Loucy (cell line): ENCODE measurements at regions not wholly inside any gene's neighbourhood (a gene's known extent, or its start where the extent isn't known, plus 50 kb on each side); places are given as distances from the start of the nearest gene placed in this dataset.

Experiments used
- H2AFZ ChIP-seq: fragments of 200-600 bp; sonication (generic); 2 replicates; pipeline ENCODE4 v1.6.0; 2016; ENCODE audit warnings: antibody characterized with exemption, mild to moderate bottlenecking, low read length, moderate library complexity
- H3F3A ChIP-seq: fragments of 200-600 bp; 2 replicates; pipeline ENCODE4 v1.6.0; 2016; ENCODE audit warnings: antibody characterized with exemption, low read depth, mild to moderate bottlenecking
- H3K27me3 ChIP-seq: fragments of 200-600 bp; sonication (generic); 2 replicates; pipeline ENCODE4 v1.6.1; 2014; ENCODE audit warnings: low read length, mild to moderate bottlenecking; ENCODE audit not compliant: insufficient read depth, poor library complexity, severe bottlenecking
- H3K36me3 ChIP-seq: fragments of 200-600 bp; sonication (generic); 2 replicates; pipeline ENCODE4 v1.6.1; 2016; ENCODE audit warnings: low read length; ENCODE audit not compliant: insufficient read depth
- H3K4me1 ChIP-seq: fragments of 200-600 bp; sonication (generic); 2 replicates; pipeline ENCODE4 v1.5.1; 2014; ENCODE audit warnings: low read length, mild to moderate bottlenecking; ENCODE audit not compliant: insufficient read depth, poor library complexity, severe bottlenecking
- H3K4me2 ChIP-seq: fragments of 200-600 bp; sonication (generic); 2 replicates; pipeline ENCODE4 v1.6.0; 2014; ENCODE audit warnings: antibody characterized with exemption, low read length, low read depth, mild to moderate bottlenecking; ENCODE audit not compliant: poor library complexity, severe bottlenecking
- H3K4me3 ChIP-seq: fragments of 200-600 bp; sonication (generic); 2 replicates; pipeline ENCODE4 v1.5.1; 2014; ENCODE audit warnings: low read length, mild to moderate bottlenecking, mixed read lengths; ENCODE audit not compliant: poor library complexity, severe bottlenecking
- H3K79me2 ChIP-seq: fragments of 200-600 bp; sonication (generic); 2 replicates; pipeline ENCODE4 v1.6.1; 2014; ENCODE audit warnings: low read length; ENCODE audit not compliant: insufficient read depth
- H3K9ac ChIP-seq: fragments of 200-600 bp; sonication (generic); 2 replicates; pipeline ENCODE4 v1.6.0; 2014; ENCODE audit warnings: mild to moderate bottlenecking, low read depth, low read length, moderate library complexity; ENCODE audit not compliant: poor library complexity, severe bottlenecking
- H3K9me2 ChIP-seq: fragments of 200-600 bp; sonication (generic); replicated peaks from 2 replicates; pipeline ENCODE4 v1.6.1; 2016; ENCODE audit warnings: low read depth, low read length, mixed read lengths
- H3K9me3 ChIP-seq: fragments of 200-600 bp; sonication (generic); 2 replicates; pipeline ENCODE4 v1.6.1; 2014; ENCODE audit warnings: mild to moderate bottlenecking, antibody characterized with exemption, low read length, low read depth; ENCODE audit not compliant: insufficient read depth
- H4K20me1 ChIP-seq: fragments of 200-600 bp; sonication (generic); 2 replicates; pipeline ENCODE4 v1.6.0; 2014; ENCODE audit warnings: antibody characterized with exemption, low read length, mild to moderate bottlenecking; ENCODE audit not compliant: insufficient read depth, poor library complexity, severe bottlenecking
- CTCF ChIP-seq: fragments of 200-600 bp; sonication (generic); conservative IDR thresholded peaks from 2 replicates; pipeline ENCODE4 v1.5.1; 2014; ENCODE audit warnings: mild to moderate bottlenecking, antibody characterized with exemption, low read length
- EZH2phosphoT487 ChIP-seq: fragments of 200-600 bp; IDR thresholded peaks from 2 replicates; pipeline ENCODE4 v1.6.1; 2018; ENCODE audit warnings: antibody characterized with exemption, mild to moderate bottlenecking, moderate library complexity, borderline replicate concordance

GRCh38 chr9:20138841-20139240, 350.0 kb upstream of the SLC24A2 start:
- Histone ChIP-seq H3K9ac (no peak overlapping the region), H3K9me2 (no peaks in the 10 kb centered on the region), H3K4me3 (no peak overlapping the region), H2AFZ (no peak overlapping the region), H3K4me2 (no peak overlapping the region), H3F3A (no peaks in the 10 kb centered on the region), H3K9me3 (no peaks in the 10 kb centered on the region), H3K4me1 (no peaks in the 10 kb centered on the region), H4K20me1 (no peaks in the 10 kb centered on the region), H3K79me2 (no peaks in the 10 kb centered on the region), H3K27me3 (no peaks in the 10 kb centered on the region), H3K36me3 (no peaks in the 10 kb centered on the region)
- no peak for TF ChIP-seq EZH2phosphoT487
- no peak for TF ChIP-seq CTCF

DNA sequence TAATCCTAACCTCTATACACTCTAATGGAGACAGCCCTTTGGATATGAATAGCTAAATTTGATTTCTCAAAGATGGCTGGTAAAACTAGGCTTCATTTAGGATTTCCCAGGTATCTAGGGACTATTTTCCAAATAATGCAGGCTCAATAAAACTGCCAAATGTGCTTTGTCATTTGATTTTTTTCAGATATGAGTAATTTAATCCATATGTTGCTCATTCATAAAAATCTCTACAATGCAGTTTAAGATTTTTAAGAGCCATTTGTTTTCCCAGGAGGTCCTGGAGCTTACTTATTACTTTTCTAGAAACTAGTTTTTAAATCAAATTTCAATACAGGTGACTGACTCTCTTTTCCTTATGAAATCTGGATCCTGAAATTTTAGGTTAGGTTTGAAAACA, 349.3 kb upstream of the SLC24A2 start:
- no peak overlapping the region for H3K4me2 ChIP-seq
- H3F3A ChIP-seq, result no peaks in the 10 kb centered on the region
- H3K79me2 ChIP-seq, result no peaks in the 10 kb centered on the region
- no peaks in the 10 kb centered on the region for H3K27me3 ChIP-seq
- H3K4me1 ChIP-seq, result no peaks in the 10 kb centered on the region
- no peaks in the 10 kb centered on the region for H4K20me1 ChIP-seq
- H3K4me3 ChIP-seq, result no peak overlapping the region
- TF ChIP-seq CTCF, result no peak
- no peak for TF ChIP-seq EZH2phosphoT487
- no peak overlapping the region for H3K9ac ChIP-seq
- no peak overlapping the region for H2AFZ ChIP-seq
- no peaks in the 10 kb centered on the region for H3K9me2 ChIP-seq
- no peaks in the 10 kb centered on the region for H3K9me3 ChIP-seq
- H3K36me3 ChIP-seq, result no peaks in the 10 kb centered on the region

DNA sequence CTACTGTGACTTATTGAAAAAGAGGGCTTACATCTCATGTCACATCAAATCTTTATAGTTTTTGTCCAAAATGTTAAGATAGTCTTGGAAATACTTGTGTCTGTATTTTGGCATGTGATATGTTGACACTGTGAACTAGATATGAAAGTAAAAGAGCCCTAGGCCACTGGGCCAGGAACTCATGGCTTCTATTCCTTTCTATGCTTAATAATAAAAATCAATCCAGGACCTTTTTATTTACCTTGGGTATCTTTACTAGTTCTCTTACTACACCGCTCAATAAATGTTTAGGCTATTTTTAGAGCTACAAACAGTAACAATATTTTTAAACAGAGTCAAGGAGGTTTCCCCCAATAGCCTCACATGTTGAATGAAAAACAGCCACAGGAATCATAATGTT, 348.6 kb upstream of the SLC24A2 start:
- no peak overlapping the region for H3K4me3 ChIP-seq
- H3K36me3 ChIP-seq, result no peaks in the 10 kb centered on the region
- H3K27me3 ChIP-seq, result no peaks in the 10 kb centered on the region
- H3K9ac ChIP-seq, result no peak overlapping the region
- TF ChIP-seq CTCF (no peak), EZH2phosphoT487 (no peak)
- no peaks in the 10 kb centered on the region for H3K9me2 ChIP-seq
- no peaks in the 10 kb centered on the region for H3K4me1 ChIP-seq
- H3K79me2 ChIP-seq, result no peaks in the 10 kb centered on the region
- H4K20me1 ChIP-seq, result no peaks in the 10 kb centered on the region
- H3K9me3 ChIP-seq, result no peaks in the 10 kb centered on the region
- no peaks in the 10 kb centered on the region for H3F3A ChIP-seq
- H3K4me2 ChIP-seq, result no peak overlapping the region
- no peak overlapping the region for H2AFZ ChIP-seq
